Neural cell (in vitro differentiated cells): ENCODE measurements at regions not wholly inside any gene's neighbourhood (a gene's known extent, or its start where the extent isn't known, plus 50 kb on each side); places are given as distances from the start of the nearest gene placed in this dataset.

Experiments used
- H2AFZ ChIP-seq: fragments of 200-600, 300-800 bp; sonication (generic), shearing (Covaris generic); 2 replicates; pipeline ENCODE4 v1.6.0; 2014; ENCODE audit warnings: low read depth, mild to moderate bottlenecking, antibody characterized with exemption, low read length, moderate library complexity
- H3F3A ChIP-seq: fragments of 200-600 bp; shearing (Covaris generic); 2 replicates; pipeline ENCODE4 v1.6.1; 2016; ENCODE audit warnings: mild to moderate bottlenecking, moderate library complexity, mixed read lengths, antibody characterized with exemption, low read length; ENCODE audit not compliant: insufficient read depth, poor library complexity, severe bottlenecking
- H3K27ac ChIP-seq: fragments of 200-600, 300-800 bp; sonication (generic), shearing (Covaris generic); 2 replicates; pipeline ENCODE4 v1.5.1; 2014; ENCODE audit warnings: mild to moderate bottlenecking, low read length, moderate library complexity
- H3K27me3 ChIP-seq: fragments of 300-800, 200-600 bp; sonication (generic), shearing (Covaris generic); 2 replicates; pipeline ENCODE4 v1.6.0; 2014; ENCODE audit warnings: mild to moderate bottlenecking, low read depth, low read length, moderate library complexity; ENCODE audit not compliant: insufficient read depth
- H3K36me3 ChIP-seq: fragments of 300-800, 200-600 bp; sonication (generic), shearing (Covaris generic); 2 replicates; pipeline ENCODE4 v1.5.1; 2014; ENCODE audit warnings: mild to moderate bottlenecking, antibody characterized with exemption, low read length, moderate library complexity; ENCODE audit not compliant: insufficient read depth
- H3K4me2 ChIP-seq: fragments of 300-800, 200-600 bp; sonication (generic), shearing (Covaris generic); 2 replicates; pipeline ENCODE4 v1.6.0; 2014; ENCODE audit warnings: mild to moderate bottlenecking, low read length
- H3K4me3 ChIP-seq: fragments of 300-800, 200-600 bp; sonication (generic), shearing (Covaris generic); 2 replicates; pipeline ENCODE4 v1.5.1; 2014; ENCODE audit warnings: mild to moderate bottlenecking, low read length, moderate library complexity
- H3K79me2 ChIP-seq: fragments of 200-600 bp; shearing (Covaris generic); replicated peaks from 2 replicates; pipeline ENCODE4 v1.6.0; 2014; ENCODE audit warnings: mild to moderate bottlenecking, low read length, moderate library complexity; ENCODE audit not compliant: insufficient read depth
- H3K9ac ChIP-seq: fragments of 300-800, 200-600 bp; sonication (generic), shearing (Covaris generic); 2 replicates; pipeline ENCODE4 v1.6.1; 2016; ENCODE audit warnings: mild to moderate bottlenecking, low read length, mixed read lengths
- H3K9me2 ChIP-seq: fragments of 200-600 bp; shearing (Covaris generic); 2 replicates; pipeline ENCODE4 v1.6.1; 2016; ENCODE audit warnings: mild to moderate bottlenecking, low read length, mixed read lengths; ENCODE audit not compliant: insufficient read depth
- H3K9me3 ChIP-seq: fragments of 200-600, 300-800 bp; sonication (generic), shearing (Covaris generic); 2 replicates; pipeline ENCODE4 v1.6.1; 2016; ENCODE audit warnings: mild to moderate bottlenecking, mixed run types, low read length, moderate library complexity, mixed read lengths
- H4K20me1 ChIP-seq: fragments of 200-600 bp; shearing (Covaris generic); 2 replicates; pipeline ENCODE4 v1.6.1; 2016; ENCODE audit warnings: mild to moderate bottlenecking, mixed run types; ENCODE audit not compliant: insufficient read depth
- CTCF ChIP-seq: fragments of 450-650 bp; IDR thresholded peaks from 2 replicates; pipeline ENCODE4 v1.5.1; 2014; ENCODE audit warnings: antibody characterized with exemption, mild to moderate bottlenecking, moderate library complexity; ENCODE audit not compliant: poor library complexity, severe bottlenecking
- EZH2 ChIP-seq: fragments of 200-600, 300-800 bp; shearing (Covaris generic), sonication (generic); IDR thresholded peaks from 2 replicates; pipeline ENCODE4 v1.6.1; 2014; ENCODE audit warnings: antibody characterized with exemption, low read length, borderline replicate concordance, mild to moderate bottlenecking; ENCODE audit not compliant: insufficient read depth, poor library complexity, severe bottlenecking
- MXI1 ChIP-seq: fragments of 450-650 bp; conservative IDR thresholded peaks from 2 replicates; pipeline ENCODE4 v1.6.1; 2014; ENCODE audit warnings: antibody characterized with exemption, mild to moderate bottlenecking; ENCODE audit not compliant: poor library complexity, severe bottlenecking
- RAD21 ChIP-seq: fragments of 450-650 bp; conservative IDR thresholded peaks from 2 replicates; pipeline ENCODE4 v1.6.1; 2014; ENCODE audit warnings: antibody characterized with exemption, mild to moderate bottlenecking, moderate library complexity
- REST ChIP-seq: IDR thresholded peaks from 2 replicates; pipeline ENCODE4 v1.6.1; 2012; ENCODE audit warnings: borderline replicate concordance
- SMC3 ChIP-seq: fragments of 450-650 bp; conservative IDR thresholded peaks from 2 replicates; pipeline ENCODE4 v1.6.1; 2014; ENCODE audit warnings: antibody characterized with exemption, mild to moderate bottlenecking, moderate library complexity; ENCODE audit not compliant: poor library complexity
- TAF1 ChIP-seq: IDR thresholded peaks from 2 replicates; pipeline ENCODE4 v1.6.1; 2012; ENCODE audit warnings: low read depth

GRCh38 chr1:88327391-88328267 is 356.4 kb upstream of the PKN2 start:
- H3K9me3 ChIP-seq = no peaks in the 10 kb centered on the region
- H3K79me2 ChIP-seq = no peaks in the 10 kb centered on the region
- no peaks in the 10 kb centered on the region for H4K20me1 ChIP-seq
- no peaks in the 10 kb centered on the region for H3K27me3 ChIP-seq
- H3K4me3 ChIP-seq = no peak overlapping the region
- TF ChIP-seq CTCF (no peak), TAF1 (no peak), RAD21 (no peak), REST (no peak), MXI1 (no peak), SMC3 (no peak)
- H3K27ac ChIP-seq = no peak overlapping the region
- H3K4me2 ChIP-seq = no peak overlapping the region
- no peak overlapping the region for H3K9ac ChIP-seq
- no peak overlapping the region for H2AFZ ChIP-seq
- no peaks in the 10 kb centered on the region for H3K36me3 ChIP-seq
- H3F3A ChIP-seq = no peaks in the 10 kb centered on the region
- no peaks in the 10 kb centered on the region for H3K9me2 ChIP-seq

GRCh38 chr1:88330201-88330600 is 353.9 kb upstream of the PKN2 start:
- Histone ChIP-seq H3K9me2 (no peaks in the 10 kb centered on the region), H3F3A (no peaks in the 10 kb centered on the region), H2AFZ (no peak overlapping the region), H3K4me3 (no peak overlapping the region), H3K9me3 (no peaks in the 10 kb centered on the region), H4K20me1 (no peaks in the 10 kb centered on the region), H3K79me2 (no peaks in the 10 kb centered on the region), H3K4me2 (no peak overlapping the region), H3K27me3 (no peaks in the 10 kb centered on the region), H3K27ac (no peak overlapping the region), H3K9ac (no peak overlapping the region), H3K36me3 (no peaks in the 10 kb centered on the region)
- TF ChIP-seq RAD21 (no peak), SMC3 (no peak), REST (no peak), MXI1 (no peak), EZH2 (no peak)
